HG03571 (cell line): ENCODE measurements at regions not wholly inside any gene's neighbourhood (a gene's known extent, or its start where the extent isn't known, plus 50 kb on each side); places are given as distances from the start of the nearest gene placed in this dataset.

Experiments
- ATAC-seq: cut with Tn5 transposase; IDR thresholded peaks from one replicate; pipeline ENCODE4 v1.9.1; 2021; ENCODE audit not compliant: unreplicated experiment

GRCh38 chr5:96284727-96285389 lies 148.2 kb downstream of the PCSK1 start:
- ATAC-seq, result no peak

GRCh38 chr5:96283589-96283988 lies 149.5 kb downstream of the PCSK1 start:
- no peak for ATAC-seq

- no peak for ATAC-seq
Observed at GRCh38 chr5:96282020-96282419, 151.0 kb downstream of the PCSK1 start.

- no peak for ATAC-seq
Observed at GRCh38 chr5:96280946-96281393, 152.1 kb downstream of the PCSK1 start.

GRCh38 chr5:96279801-96280542 lies 153.1 kb downstream of the PCSK1 start:
- peak; percentile 66 for ATAC-seq

- ATAC-seq, result no peak
Observed at GRCh38 chr5:96278981-96279380, 154.1 kb downstream of the PCSK1 start.

- ATAC-seq, result no peak
Observed at GRCh38 chr5:96275051-96275450, 158.0 kb downstream of the PCSK1 start.

- ATAC-seq, result no peak
Observed at GRCh38 chr5:96265487-96265886, 167.6 kb downstream of the PCSK1 start.

GRCh38 chr5:96264047-96264446 lies 169.0 kb downstream of the PCSK1 start:
- no peak for ATAC-seq

GRCh38 chr5:96262105-96262504 lies 170.9 kb downstream of the PCSK1 start:
- ATAC-seq, result no peak

- ATAC-seq, result no peak
Observed at GRCh38 chr5:96260009-96260408, 173.0 kb downstream of the PCSK1 start.

- no peak for ATAC-seq
Observed at GRCh38 chr5:96259151-96259772, 173.8 kb downstream of the PCSK1 start.

- no peak for ATAC-seq
Observed at GRCh38 chr5:96258692-96259091, 174.4 kb downstream of the PCSK1 start.

- no peak for ATAC-seq
Observed at GRCh38 chr5:96257904-96258303, 175.1 kb downstream of the PCSK1 start.

- ATAC-seq, result no peak
Observed at GRCh38 chr5:96256795-96257470, 176.1 kb downstream of the PCSK1 start.

- ATAC-seq, result no peak
Observed at GRCh38 chr5:96254980-96255691, 177.9 kb downstream of the PCSK1 start.

GRCh38 chr5:96253140-96253539 lies 179.9 kb downstream of the PCSK1 start:
- no peak for ATAC-seq

GRCh38 chr5:96252596-96252995 lies 180.5 kb downstream of the PCSK1 start:
- no peak for ATAC-seq

- ATAC-seq, result no peak
Observed at GRCh38 chr5:96250782-96251181, 182.3 kb downstream of the PCSK1 start.

- ATAC-seq, result no peak
Observed at GRCh38 chr5:96248131-96248530, 184.9 kb downstream of the PCSK1 start.

GRCh38 chr5:96247708-96248107 lies 185.3 kb downstream of the PCSK1 start:
- ATAC-seq, result no peak
